HFF-Myc (cell line): ENCODE measurements at regions not wholly inside any gene's neighbourhood (a gene's known extent, or its start where the extent isn't known, plus 50 kb on each side); places are given as distances from the start of the nearest gene placed in this dataset.

ENCODE experiments used
- DNase-seq: peaks from one replicate; pipeline ENCODE4 v3.0.0-alpha.2; 2011; ENCODE audit warnings: low read depth; ENCODE audit errors: extremely low read depth
- H3K4me3 ChIP-seq: replicated peaks from 2 replicates; pipeline ENCODE4 v1.5.1; 2011; ENCODE audit warnings: low read depth, mild to moderate bottlenecking, control low read depth, low read length
- CTCF ChIP-seq: IDR thresholded peaks from 2 replicates; pipeline ENCODE4 v1.5.1; 2012; ENCODE audit warnings: mild to moderate bottlenecking, low read depth, low read length, control low read depth; ENCODE audit errors: missing control alignments

DNA sequence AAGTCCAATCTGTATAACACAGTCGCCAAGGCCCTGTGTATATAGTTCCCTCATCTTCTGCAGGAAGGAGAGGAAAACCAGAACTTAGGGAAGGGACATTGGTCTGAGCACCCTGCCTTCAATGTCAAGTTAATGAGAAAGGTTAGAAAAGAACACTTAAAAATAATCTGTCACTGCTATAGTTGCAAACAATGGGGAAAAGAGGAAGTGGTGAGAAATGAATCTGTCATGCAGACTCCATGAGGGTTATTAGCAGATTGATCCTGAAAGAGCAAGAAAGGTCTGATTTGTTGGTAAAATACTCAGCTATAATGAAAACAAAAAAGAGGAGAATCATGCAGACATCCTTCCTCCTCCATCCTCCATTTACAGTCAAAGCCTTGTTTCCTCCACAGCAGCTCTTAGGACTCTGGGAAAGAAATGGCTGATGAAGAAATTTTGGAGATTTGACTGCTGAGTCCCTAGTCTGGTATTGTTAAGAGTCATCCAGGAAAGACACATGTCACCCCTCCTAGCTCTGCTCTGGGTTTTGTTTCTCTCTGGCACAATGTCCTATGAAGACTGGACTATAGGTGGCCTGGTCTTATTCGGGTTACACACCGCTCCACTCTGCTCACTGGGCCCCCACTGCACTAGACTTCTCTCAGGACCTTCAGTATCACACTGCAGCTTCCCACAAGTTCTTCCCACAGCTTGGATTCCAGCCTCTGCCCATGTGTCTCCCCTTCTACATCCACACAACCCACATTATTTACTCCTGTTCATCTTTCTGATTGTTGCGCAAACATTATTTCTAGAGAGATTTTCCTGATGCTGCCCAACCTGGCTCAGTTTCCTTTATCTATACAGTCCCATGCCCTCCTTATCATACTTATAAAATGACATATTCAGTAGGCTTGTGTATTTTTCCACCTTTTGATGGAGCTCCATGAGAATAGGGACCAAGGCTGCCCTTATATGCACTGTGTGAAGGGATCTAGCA is 56.5 kb upstream of the XYLT1 start:
- H3K4me3 ChIP-seq, result no peak overlapping the region
- no peak for TF ChIP-seq CTCF
- no peak for DNase-seq

DNA sequence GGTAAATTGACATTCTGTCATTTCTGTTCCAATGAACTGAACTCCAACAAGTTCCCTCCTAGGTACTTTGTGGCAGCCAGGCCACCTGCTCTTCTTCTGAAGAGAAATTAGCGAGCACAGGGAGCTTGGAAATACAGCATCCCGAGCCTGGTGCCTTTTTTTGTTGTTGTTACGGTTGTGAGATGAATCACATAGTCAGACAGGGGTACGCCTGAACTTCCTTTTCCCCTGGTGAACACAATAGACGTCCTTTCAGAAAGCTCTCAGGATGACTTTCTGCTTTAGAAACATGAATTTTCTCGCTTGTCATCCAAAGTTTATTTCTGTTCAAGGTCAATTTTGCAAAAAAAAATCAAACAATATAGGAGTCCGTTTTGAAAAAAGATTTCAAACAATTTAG is 53.9 kb upstream of the XYLT1 start:
- TF ChIP-seq CTCF, result no peak
- no peak for DNase-seq
- H3K4me3 ChIP-seq, result no peak overlapping the region

DNA sequence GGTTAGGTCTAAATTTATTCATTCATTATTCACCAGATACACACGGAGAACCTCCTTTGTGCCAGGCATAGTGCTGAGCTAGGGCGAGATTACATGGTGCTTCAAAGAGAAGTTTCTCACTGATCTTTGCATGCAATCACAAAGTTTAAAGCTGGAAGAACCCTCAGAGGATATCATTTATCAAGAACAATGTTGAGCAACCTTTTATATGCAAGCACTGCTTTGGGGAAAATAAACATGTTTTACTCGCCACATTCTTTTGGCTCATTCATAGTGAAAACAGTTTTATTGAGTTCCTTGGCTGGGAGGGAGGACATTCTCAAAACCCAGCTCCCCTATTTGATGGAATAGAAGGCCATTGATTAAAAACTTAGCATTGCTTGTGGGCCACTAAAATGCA is 49.8 kb upstream of the XYLT1 start:
- TF ChIP-seq CTCF, result no peak

More for the DNA sequence above, 49.8 kb upstream of the XYLT1 start:
- no peak for DNase-seq
- H3K4me3 ChIP-seq, result no peak overlapping the region
